Astrocyte (in vitro differentiated cells and primary cell): ENCODE measurements at regions not wholly inside any gene's neighbourhood (a gene's known extent, or its start where the extent isn't known, plus 50 kb on each side); places are given as distances from the start of the nearest gene placed in this dataset.

Source experiments
- DNase-seq: peaks from one replicate; pipeline ENCODE4 v3.0.0-alpha.2; 2010; ENCODE audit warnings: low read depth
- FAIRE-seq: peaks from 2 replicates; lab custom pipeline; 2011; peaks lifted over from hg19 to GRCh38; lab: Jason Lieb, UNC
- H2AFZ ChIP-seq: 2 replicates; pipeline ENCODE4 v1.6.0; 2012; ENCODE audit warnings: low read depth, low read length, inconsistent platforms
- H3K27ac ChIP-seq: 2 replicates; pipeline ENCODE4 v1.5.1; 2011; ENCODE audit warnings: low read depth, low read length, inconsistent platforms
- H3K27me3 ChIP-seq: 2 replicates; pipeline ENCODE4 v1.6.0; 2011; ENCODE audit warnings: low read length, inconsistent platforms; ENCODE audit not compliant: insufficient read depth
- H3K36me3 ChIP-seq: 2 replicates; pipeline ENCODE4 v1.5.1; 2011; ENCODE audit warnings: low read length, inconsistent platforms; ENCODE audit not compliant: insufficient read depth
- H3K4me1 ChIP-seq: 2 replicates; pipeline ENCODE4 v1.5.1; 2011; ENCODE audit warnings: low read length, inconsistent platforms; ENCODE audit not compliant: insufficient read depth
- H3K4me2 ChIP-seq: 2 replicates; pipeline ENCODE4 v1.6.0; 2012; ENCODE audit warnings: low read length, inconsistent platforms
- H3K4me3 ChIP-seq: 2 replicates; pipeline ENCODE4 v1.5.1; 2011; ENCODE audit warnings: low read depth, mild to moderate bottlenecking, low read length, inconsistent platforms; ENCODE audit not compliant: insufficient read depth
- H3K79me2 ChIP-seq: 2 replicates; pipeline ENCODE4 v1.6.0; 2012; ENCODE audit warnings: mild to moderate bottlenecking, low read length, inconsistent platforms; ENCODE audit not compliant: insufficient read depth
- H3K9ac ChIP-seq: 2 replicates; pipeline ENCODE4 v1.6.0; 2012; ENCODE audit warnings: mild to moderate bottlenecking, low read length, inconsistent platforms
- H3K9me3 ChIP-seq: 2 replicates; pipeline ENCODE4 v1.5.1; 2012; ENCODE audit warnings: low read depth, mild to moderate bottlenecking, low read length, inconsistent platforms; ENCODE audit not compliant: insufficient read depth
- H4K20me1 ChIP-seq: 2 replicates; pipeline ENCODE4 v1.6.0; 2012; ENCODE audit warnings: low read length, inconsistent platforms; ENCODE audit not compliant: insufficient read depth
- H3K27ac Mint-ChIP-seq: one replicate; pipeline ENCODE4 v1.8.0; 2021; ENCODE audit warnings: mild to moderate bottlenecking, mixed read lengths; ENCODE audit not compliant: unreplicated experiment
- H3K27me3 Mint-ChIP-seq: one replicate; pipeline ENCODE4 v1.8.0; 2021; ENCODE audit warnings: low read depth, mixed read lengths; ENCODE audit not compliant: unreplicated experiment
- H3K36me3 Mint-ChIP-seq: one replicate; pipeline ENCODE4 v1.8.0; 2021; ENCODE audit warnings: low read depth, mixed read lengths; ENCODE audit not compliant: unreplicated experiment
- H3K4me1 Mint-ChIP-seq: one replicate; pipeline ENCODE4 v1.8.0; 2021; ENCODE audit warnings: low read depth, mixed read lengths; ENCODE audit not compliant: unreplicated experiment
- H3K4me3 Mint-ChIP-seq: one replicate; pipeline ENCODE4 v1.8.0; 2021; ENCODE audit warnings: mild to moderate bottlenecking, moderate library complexity, mixed read lengths; ENCODE audit not compliant: unreplicated experiment
- H3K9me3 Mint-ChIP-seq: one replicate; pipeline ENCODE4 v1.8.0; 2021; ENCODE audit warnings: mild to moderate bottlenecking, mixed read lengths; ENCODE audit not compliant: unreplicated experiment
- EZH2 ChIP-seq: IDR thresholded peaks from 2 replicates; pipeline ENCODE4 v1.6.1; 2012; ENCODE audit warnings: mild to moderate bottlenecking, low read length, inconsistent platforms; ENCODE audit not compliant: insufficient read depth
- TF ChIP-seq, protein P1 (sequence below): IDR thresholded peaks from 2 replicates; pipeline ENCODE4 v1.5.1; 2011; ENCODE audit warnings: low read depth, mild to moderate bottlenecking, inconsistent platforms, low read length, moderate library complexity; ENCODE audit not compliant: insufficient read depth

DNA sequence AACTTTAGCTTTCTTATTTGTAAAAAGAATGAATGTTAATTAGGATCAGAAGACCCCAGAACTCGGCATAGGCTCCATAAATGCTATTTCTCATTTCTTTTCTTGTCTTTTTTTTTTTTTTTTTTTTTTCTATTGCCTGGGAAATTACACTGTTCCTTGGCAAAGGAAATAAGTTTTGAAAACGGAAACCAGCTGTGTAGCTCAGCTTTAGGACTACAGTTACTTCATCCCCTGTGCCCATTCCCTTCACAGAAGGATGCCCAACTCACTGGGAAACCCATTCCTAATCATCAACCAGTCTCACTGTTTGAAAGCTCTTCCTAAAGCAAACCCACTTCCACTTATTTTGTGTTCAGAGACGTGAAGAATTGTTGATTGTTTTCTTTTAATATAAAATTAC lies 254.0 kb upstream of the IL12A start:
- H3K9ac ChIP-seq, result no peak overlapping the region
- H4K20me1 ChIP-seq, result no peaks in the 10 kb centered on the region
- Mint-ChIP-seq H3K36me3 (peaks cover 8% of the 10 kb centered on the region), H3K27me3 (no peaks in the 10 kb centered on the region), H3K4me1 (peaks cover 26% of the 10 kb centered on the region), H3K9me3 (no peaks in the 10 kb centered on the region), H3K4me3 (no peak overlapping the region), H3K27ac (no peak overlapping the region)
- peaks cover 22% of the 10 kb centered on the region for H3K4me1 ChIP-seq
- no peaks in the 10 kb centered on the region for H3K9me3 ChIP-seq
- TF ChIP-seq, protein P1, sequence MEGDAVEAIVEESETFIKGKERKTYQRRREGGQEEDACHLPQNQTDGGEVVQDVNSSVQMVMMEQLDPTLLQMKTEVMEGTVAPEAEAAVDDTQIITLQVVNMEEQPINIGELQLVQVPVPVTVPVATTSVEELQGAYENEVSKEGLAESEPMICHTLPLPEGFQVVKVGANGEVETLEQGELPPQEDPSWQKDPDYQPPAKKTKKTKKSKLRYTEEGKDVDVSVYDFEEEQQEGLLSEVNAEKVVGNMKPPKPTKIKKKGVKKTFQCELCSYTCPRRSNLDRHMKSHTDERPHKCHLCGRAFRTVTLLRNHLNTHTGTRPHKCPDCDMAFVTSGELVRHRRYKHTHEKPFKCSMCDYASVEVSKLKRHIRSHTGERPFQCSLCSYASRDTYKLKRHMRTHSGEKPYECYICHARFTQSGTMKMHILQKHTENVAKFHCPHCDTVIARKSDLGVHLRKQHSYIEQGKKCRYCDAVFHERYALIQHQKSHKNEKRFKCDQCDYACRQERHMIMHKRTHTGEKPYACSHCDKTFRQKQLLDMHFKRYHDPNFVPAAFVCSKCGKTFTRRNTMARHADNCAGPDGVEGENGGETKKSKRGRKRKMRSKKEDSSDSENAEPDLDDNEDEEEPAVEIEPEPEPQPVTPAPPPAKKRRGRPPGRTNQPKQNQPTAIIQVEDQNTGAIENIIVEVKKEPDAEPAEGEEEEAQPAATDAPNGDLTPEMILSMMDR, result no peak
- no peak for TF ChIP-seq EZH2
- H2AFZ ChIP-seq, result no peak overlapping the region
- no peak overlapping the region for H3K4me2 ChIP-seq
- no peak for FAIRE-seq
- no peak overlapping the region for H3K27ac ChIP-seq
- no peaks in the 10 kb centered on the region for H3K27me3 ChIP-seq
- no peak overlapping the region for H3K4me3 ChIP-seq
- no peaks in the 10 kb centered on the region for H3K79me2 ChIP-seq
- no peaks in the 10 kb centered on the region for H3K36me3 ChIP-seq
- no peak for DNase-seq

DNA sequence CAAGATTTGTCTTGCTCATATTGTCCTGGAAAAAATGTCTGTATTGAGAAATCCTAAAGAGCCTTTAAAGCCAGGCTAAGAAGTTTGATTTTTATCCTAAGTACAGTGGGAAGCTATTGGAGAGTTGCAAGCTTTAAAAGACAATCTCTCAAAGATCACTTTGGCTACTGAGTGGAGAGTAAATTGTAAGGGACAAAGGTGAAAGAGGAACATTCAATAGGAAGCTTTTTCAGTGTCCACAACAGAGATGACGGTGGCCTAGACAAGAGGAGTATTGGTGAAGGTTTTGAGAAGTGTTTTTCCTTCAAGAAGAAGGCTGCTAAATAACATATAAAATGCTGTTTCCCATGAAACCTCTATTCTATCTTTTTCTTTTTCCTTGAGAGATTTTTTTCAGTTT lies 249.5 kb upstream of the IL12A start:
- FAIRE-seq, result no peak
- peaks cover 2% of the 10 kb centered on the region for H3K9me3 Mint-ChIP-seq
- TF ChIP-seq, protein P1, result no peak
- no peak for TF ChIP-seq EZH2
- Histone ChIP-seq H3K9ac (no peak overlapping the region), H3K79me2 (no peaks in the 10 kb centered on the region), H2AFZ (no peak overlapping the region), H3K27me3 (no peaks in the 10 kb centered on the region), H3K9me3 (no peaks in the 10 kb centered on the region), H3K27ac (no peak overlapping the region), H3K4me2 (no peak overlapping the region), H3K36me3 (no peaks in the 10 kb centered on the region), H3K4me3 (no peak overlapping the region), H4K20me1 (no peaks in the 10 kb centered on the region), H3K4me1 (no peaks in the 10 kb centered on the region)
- no peak overlapping the region for H3K4me3 Mint-ChIP-seq
- no peak for DNase-seq
- H3K27ac Mint-ChIP-seq, result no peak overlapping the region
- H3K4me1 Mint-ChIP-seq, result peaks cover 17% of the 10 kb centered on the region
- H3K36me3 Mint-ChIP-seq, result peaks cover 15% of the 10 kb centered on the region
- H3K27me3 Mint-ChIP-seq, result no peaks in the 10 kb centered on the region

DNA sequence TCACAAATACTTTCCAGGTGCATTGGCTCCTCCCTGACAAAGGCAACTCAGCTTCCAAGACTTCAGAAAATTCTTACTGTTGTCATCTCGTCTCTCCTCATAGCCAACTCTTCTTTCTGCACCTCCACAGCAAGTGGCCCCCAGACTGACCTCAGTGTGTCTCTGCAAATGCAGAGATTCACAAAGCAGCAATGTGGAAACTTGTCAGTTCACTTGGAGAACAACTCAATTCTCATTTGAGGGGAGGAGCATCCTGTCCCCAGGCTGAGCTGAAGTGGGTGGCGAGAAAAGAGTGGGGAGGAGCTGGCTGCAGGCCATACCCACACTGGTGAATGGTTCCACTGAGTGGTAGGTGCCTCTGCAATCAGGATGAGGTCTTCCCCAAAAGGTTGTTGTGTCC lies 248.7 kb upstream of the IL12A start:
- Histone ChIP-seq H2AFZ (no peak overlapping the region), H3K36me3 (no peaks in the 10 kb centered on the region), H3K79me2 (no peaks in the 10 kb centered on the region), H3K27ac (no peak overlapping the region), H3K4me1 (no peaks in the 10 kb centered on the region), H3K9me3 (no peaks in the 10 kb centered on the region), H3K4me2 (no peak overlapping the region), H3K27me3 (no peaks in the 10 kb centered on the region), H3K4me3 (no peak overlapping the region), H3K9ac (no peak overlapping the region), H4K20me1 (no peaks in the 10 kb centered on the region)
- no peak for TF ChIP-seq EZH2
- TF ChIP-seq, protein P1, result no peak
- no peak overlapping the region for H3K27ac Mint-ChIP-seq
- H3K4me1 Mint-ChIP-seq, result peaks cover 10% of the 10 kb centered on the region
- peaks cover 15% of the 10 kb centered on the region for H3K36me3 Mint-ChIP-seq
- no peaks in the 10 kb centered on the region for H3K27me3 Mint-ChIP-seq
- H3K4me3 Mint-ChIP-seq, result no peak overlapping the region
- no peak for FAIRE-seq
- DNase-seq, result no peak
- H3K9me3 Mint-ChIP-seq, result peaks cover 2% of the 10 kb centered on the region
